Nephron (organoid): ENCODE measurements at regions not wholly inside any gene's neighbourhood (a gene's known extent, or its start where the extent isn't known, plus 50 kb on each side); places are given as distances from the start of the nearest gene placed in this dataset.

Source experiments
- H3K27ac Mint-ChIP-seq, 3 experiments: 2 replicates each; pipeline ENCODE4 v1.8.0; 2020; ENCODE audit warnings: mixed read lengths in 3 of 3, mild to moderate bottlenecking in 2 of 3, moderate library complexity in 1 of 3
- H3K27me3 Mint-ChIP-seq: 2 replicates; pipeline ENCODE4 v1.8.0; 2021; ENCODE audit warnings: low read depth, mild to moderate bottlenecking, moderate library complexity, mixed read lengths
- H3K36me3 Mint-ChIP-seq: 2 replicates; pipeline ENCODE4 v1.8.0; 2020; ENCODE audit warnings: low read depth, mixed read lengths
- H3K4me1 Mint-ChIP-seq: 2 replicates; pipeline ENCODE4 v1.8.0; 2020; ENCODE audit warnings: mixed read lengths
- H3K4me3 Mint-ChIP-seq, 3 experiments: 2 replicates each; pipeline ENCODE4 v1.8.0; 2020; ENCODE audit warnings: mild to moderate bottlenecking in 3 of 3, mixed read lengths in 3 of 3, moderate library complexity in 2 of 3
- H3K9me3 Mint-ChIP-seq: 2 replicates; pipeline ENCODE4 v1.8.0; 2020; ENCODE audit warnings: mixed read lengths
- TF ChIP-seq, protein P1 (sequence below), 3 experiments: fragments of 200-600 bp; sonication (generic); IDR thresholded peaks; one replicate each; pipeline ENCODE4 v1.5.0; 2021; ENCODE audit warnings: antibody characterized with exemption in 3 of 3; ENCODE audit not compliant: unreplicated experiment in 3 of 3

GRCh38 chr11:133661846-133662245 lies 129.5 kb upstream of the OPCML start:
- Mint-ChIP-seq H3K4me1 (peaks cover 9% of the 10 kb centered on the region), H3K9me3 (peaks cover 2% of the 10 kb centered on the region), H3K27ac (no peak overlapping the region), H3K4me3 (no peak overlapping the region), H3K36me3 (no peaks in the 10 kb centered on the region), H3K27me3 (peaks cover 34% of the 10 kb centered on the region)
- TF ChIP-seq, protein P1, sequence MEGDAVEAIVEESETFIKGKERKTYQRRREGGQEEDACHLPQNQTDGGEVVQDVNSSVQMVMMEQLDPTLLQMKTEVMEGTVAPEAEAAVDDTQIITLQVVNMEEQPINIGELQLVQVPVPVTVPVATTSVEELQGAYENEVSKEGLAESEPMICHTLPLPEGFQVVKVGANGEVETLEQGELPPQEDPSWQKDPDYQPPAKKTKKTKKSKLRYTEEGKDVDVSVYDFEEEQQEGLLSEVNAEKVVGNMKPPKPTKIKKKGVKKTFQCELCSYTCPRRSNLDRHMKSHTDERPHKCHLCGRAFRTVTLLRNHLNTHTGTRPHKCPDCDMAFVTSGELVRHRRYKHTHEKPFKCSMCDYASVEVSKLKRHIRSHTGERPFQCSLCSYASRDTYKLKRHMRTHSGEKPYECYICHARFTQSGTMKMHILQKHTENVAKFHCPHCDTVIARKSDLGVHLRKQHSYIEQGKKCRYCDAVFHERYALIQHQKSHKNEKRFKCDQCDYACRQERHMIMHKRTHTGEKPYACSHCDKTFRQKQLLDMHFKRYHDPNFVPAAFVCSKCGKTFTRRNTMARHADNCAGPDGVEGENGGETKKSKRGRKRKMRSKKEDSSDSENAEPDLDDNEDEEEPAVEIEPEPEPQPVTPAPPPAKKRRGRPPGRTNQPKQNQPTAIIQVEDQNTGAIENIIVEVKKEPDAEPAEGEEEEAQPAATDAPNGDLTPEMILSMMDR (IDR thresholded peaks at IDR 0.05; ENCODE audit: unreplicated experiment in 3 of 3): no peak

- Mint-ChIP-seq H3K9me3 (peaks cover 2% of the 10 kb centered on the region), H3K4me3 (no peak overlapping the region), H3K4me1 (peaks cover 9% of the 10 kb centered on the region), H3K27me3 (peaks cover 45% of the 10 kb centered on the region), H3K36me3 (no peaks in the 10 kb centered on the region), H3K27ac (no peak overlapping the region)
- TF ChIP-seq, protein P1 (IDR thresholded peaks at IDR 0.05; ENCODE audit: unreplicated experiment in 3 of 3): no peak
Observed at GRCh38 chr11:133660202-133660568, 127.9 kb upstream of the OPCML start.

DNA sequence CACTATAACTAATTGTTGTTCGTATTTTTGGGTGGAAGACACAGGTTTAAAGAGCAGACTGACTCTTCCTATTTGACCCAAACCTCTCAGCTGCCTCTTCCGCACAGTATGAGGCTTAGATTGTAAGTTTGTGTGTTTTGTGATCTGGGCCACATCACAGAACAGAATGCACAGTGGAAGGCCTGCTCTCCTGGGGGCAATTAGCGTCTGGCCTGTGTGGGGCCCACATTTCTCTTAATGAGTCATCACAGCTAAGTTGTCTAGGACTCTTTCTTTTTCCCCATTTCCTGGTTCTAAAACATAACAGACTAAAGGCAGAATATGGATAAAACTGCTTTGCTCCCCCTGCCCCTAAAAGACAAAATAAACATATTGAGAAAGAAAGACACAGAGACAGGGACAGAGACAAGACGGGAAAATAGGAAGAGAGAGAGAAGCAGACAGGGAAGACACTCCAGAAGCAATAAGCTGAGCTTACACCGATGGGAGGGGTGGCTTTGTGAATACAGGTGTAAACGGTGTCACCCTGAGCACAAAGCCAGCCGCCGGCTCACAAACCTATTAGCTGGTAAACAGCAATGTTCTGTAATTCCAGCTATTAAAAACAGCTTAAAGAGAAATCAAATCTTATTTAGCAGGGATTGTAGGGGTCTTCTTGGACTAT lies 127.4 kb upstream of the OPCML start:
- Mint-ChIP-seq H3K4me1 (peaks cover 9% of the 10 kb centered on the region), H3K27ac (no peak overlapping the region), H3K4me3 (no peak overlapping the region), H3K27me3 (peaks cover 47% of the 10 kb centered on the region), H3K9me3 (peaks cover 2% of the 10 kb centered on the region), H3K36me3 (no peaks in the 10 kb centered on the region)
- TF ChIP-seq, protein P1 (IDR thresholded peaks at IDR 0.05; ENCODE audit: unreplicated experiment in 3 of 3): no peak

DNA sequence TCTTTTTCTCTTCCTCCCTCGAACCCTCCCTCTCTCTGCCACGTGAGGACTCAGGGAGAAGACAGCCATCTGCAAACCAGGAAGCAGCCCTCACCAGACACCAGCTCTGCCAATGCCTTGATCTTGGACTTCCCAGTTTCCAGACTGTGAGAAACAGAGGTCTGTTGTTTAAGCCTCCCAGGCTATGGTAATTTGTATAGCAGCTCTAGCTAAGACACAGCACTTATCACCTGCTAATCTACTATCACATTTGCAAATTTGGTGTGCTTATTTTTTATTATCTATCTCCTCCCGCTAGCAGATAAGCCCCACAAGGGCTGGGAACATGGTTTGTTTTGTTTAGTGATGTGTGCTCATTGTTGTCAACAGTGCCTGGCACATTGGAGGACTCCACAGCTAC lies 124.8 kb upstream of the OPCML start:
- H3K9me3 Mint-ChIP-seq: peaks cover 2% of the 10 kb centered on the region
- H3K4me1 Mint-ChIP-seq: peaks cover 9% of the 10 kb centered on the region
- H3K36me3 Mint-ChIP-seq: no peaks in the 10 kb centered on the region
- H3K27me3 Mint-ChIP-seq: peaks cover 57% of the 10 kb centered on the region
- TF ChIP-seq, protein P1 (IDR thresholded peaks at IDR 0.05; ENCODE audit: unreplicated experiment in 3 of 3): no peak
- no peak overlapping the region for H3K27ac Mint-ChIP-seq
- H3K4me3 Mint-ChIP-seq: no peak overlapping the region

DNA sequence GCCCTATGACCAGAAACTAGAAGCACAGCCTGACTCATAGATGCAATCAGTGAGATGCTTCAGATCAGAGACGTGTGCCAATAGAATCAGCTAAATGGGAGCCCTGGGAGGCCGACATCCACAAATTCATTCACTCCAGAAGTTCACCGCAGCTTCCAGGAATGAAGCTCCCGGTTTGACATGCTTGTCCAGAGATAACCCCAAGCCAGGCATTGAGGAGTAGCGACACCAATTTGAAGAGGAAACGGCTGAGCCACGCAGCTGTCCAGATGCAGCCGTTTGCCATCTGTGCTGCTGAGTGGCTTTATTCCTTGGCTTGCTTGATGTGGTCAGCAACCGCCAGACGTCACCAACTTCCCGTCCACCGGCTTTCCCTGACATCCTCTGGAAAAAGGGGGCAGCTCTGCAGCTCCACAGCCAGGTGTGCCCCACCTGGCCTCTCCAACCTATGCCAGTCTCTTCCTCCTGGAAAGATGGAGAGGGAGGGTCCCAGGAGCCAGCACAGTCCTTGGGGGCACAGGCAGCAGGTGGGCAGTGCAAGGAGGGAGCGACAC lies 123.9 kb upstream of the OPCML start:
- peaks cover 58% of the 10 kb centered on the region for H3K27me3 Mint-ChIP-seq
- no peak overlapping the region for H3K4me3 Mint-ChIP-seq
- peaks cover 2% of the 10 kb centered on the region for H3K9me3 Mint-ChIP-seq
- H3K4me1 Mint-ChIP-seq: peaks cover 8% of the 10 kb centered on the region
- no peaks in the 10 kb centered on the region for H3K36me3 Mint-ChIP-seq
- H3K27ac Mint-ChIP-seq: no peak overlapping the region
- TF ChIP-seq, protein P1 (IDR thresholded peaks at IDR 0.05; ENCODE audit: unreplicated experiment in 3 of 3): no peak

GRCh38 chr11:133654630-133655212 lies 122.4 kb upstream of the OPCML start:
- Mint-ChIP-seq H3K27me3 (peaks cover 63% of the 10 kb centered on the region), H3K9me3 (peaks cover 2% of the 10 kb centered on the region), H3K4me1 (no peaks in the 10 kb centered on the region), H3K27ac (no peak overlapping the region), H3K4me3 (no peak overlapping the region), H3K36me3 (no peaks in the 10 kb centered on the region)
- TF ChIP-seq, protein P1 (IDR thresholded peaks at IDR 0.05; ENCODE audit: unreplicated experiment in 3 of 3): no peak
